Osteocyte (in vitro differentiated cells): ENCODE measurements at regions not wholly inside any gene's neighbourhood (a gene's known extent, or its start where the extent isn't known, plus 50 kb on each side); places are given as distances from the start of the nearest gene placed in this dataset.

Experiments used
- DNase-seq: peaks from one replicate; pipeline ENCODE4 v3.0.0; 2021; ENCODE audit warnings: mixed read lengths; ENCODE audit not compliant: unreplicated experiment; ENCODE audit errors: extremely low spot score
- H3K27ac Mint-ChIP-seq: one replicate; pipeline ENCODE4 v1.8.0; 2021; ENCODE audit warnings: mild to moderate bottlenecking, mixed read lengths; ENCODE audit not compliant: unreplicated experiment
- H3K27me3 Mint-ChIP-seq: one replicate; pipeline ENCODE4 v1.8.0; 2021; ENCODE audit warnings: mixed read lengths; ENCODE audit not compliant: unreplicated experiment
- H3K36me3 Mint-ChIP-seq: one replicate; pipeline ENCODE4 v1.8.0; 2021; ENCODE audit warnings: mixed read lengths; ENCODE audit not compliant: unreplicated experiment
- H3K4me1 Mint-ChIP-seq: one replicate; pipeline ENCODE4 v1.8.0; 2021; ENCODE audit warnings: mixed read lengths; ENCODE audit not compliant: unreplicated experiment
- H3K4me3 Mint-ChIP-seq: one replicate; pipeline ENCODE4 v1.8.0; 2021; ENCODE audit warnings: mild to moderate bottlenecking, moderate library complexity, mixed read lengths; ENCODE audit not compliant: unreplicated experiment
- H3K9me3 Mint-ChIP-seq: one replicate; pipeline ENCODE4 v1.8.0; 2021; ENCODE audit warnings: mixed read lengths; ENCODE audit not compliant: unreplicated experiment
- TF ChIP-seq, protein P1 (sequence below): fragments of 200-600 bp; sonication (generic); IDR thresholded peaks from 2 replicates; pipeline ENCODE4 v1.5.0; 2021; ENCODE audit warnings: antibody characterized with exemption, mild to moderate bottlenecking, moderate library complexity

- H3K36me3 Mint-ChIP-seq = no peaks in the 10 kb centered on the region
- no peak for DNase-seq
- H3K4me1 Mint-ChIP-seq = peaks cover 2% of the 10 kb centered on the region
- TF ChIP-seq, protein P1, sequence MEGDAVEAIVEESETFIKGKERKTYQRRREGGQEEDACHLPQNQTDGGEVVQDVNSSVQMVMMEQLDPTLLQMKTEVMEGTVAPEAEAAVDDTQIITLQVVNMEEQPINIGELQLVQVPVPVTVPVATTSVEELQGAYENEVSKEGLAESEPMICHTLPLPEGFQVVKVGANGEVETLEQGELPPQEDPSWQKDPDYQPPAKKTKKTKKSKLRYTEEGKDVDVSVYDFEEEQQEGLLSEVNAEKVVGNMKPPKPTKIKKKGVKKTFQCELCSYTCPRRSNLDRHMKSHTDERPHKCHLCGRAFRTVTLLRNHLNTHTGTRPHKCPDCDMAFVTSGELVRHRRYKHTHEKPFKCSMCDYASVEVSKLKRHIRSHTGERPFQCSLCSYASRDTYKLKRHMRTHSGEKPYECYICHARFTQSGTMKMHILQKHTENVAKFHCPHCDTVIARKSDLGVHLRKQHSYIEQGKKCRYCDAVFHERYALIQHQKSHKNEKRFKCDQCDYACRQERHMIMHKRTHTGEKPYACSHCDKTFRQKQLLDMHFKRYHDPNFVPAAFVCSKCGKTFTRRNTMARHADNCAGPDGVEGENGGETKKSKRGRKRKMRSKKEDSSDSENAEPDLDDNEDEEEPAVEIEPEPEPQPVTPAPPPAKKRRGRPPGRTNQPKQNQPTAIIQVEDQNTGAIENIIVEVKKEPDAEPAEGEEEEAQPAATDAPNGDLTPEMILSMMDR = no peak
- no peaks in the 10 kb centered on the region for H3K9me3 Mint-ChIP-seq
- no peak overlapping the region for H3K4me3 Mint-ChIP-seq
- no peaks in the 10 kb centered on the region for H3K27me3 Mint-ChIP-seq
- no peak overlapping the region for H3K27ac Mint-ChIP-seq
Observed at GRCh38 chr2:47256416-47257087, 80.2 kb upstream of the CALM2 start.

- H3K27me3 Mint-ChIP-seq = no peaks in the 10 kb centered on the region
- no peaks in the 10 kb centered on the region for H3K36me3 Mint-ChIP-seq
- peaks cover 2% of the 10 kb centered on the region for H3K4me1 Mint-ChIP-seq
- H3K9me3 Mint-ChIP-seq = no peaks in the 10 kb centered on the region
- TF ChIP-seq, protein P1 = no peak
- no peak overlapping the region for H3K27ac Mint-ChIP-seq
- DNase-seq = no peak
- H3K4me3 Mint-ChIP-seq = no peak overlapping the region
Observed at GRCh38 chr2:47255794-47256193, 79.5 kb upstream of the CALM2 start.

- Mint-ChIP-seq H3K9me3 (no peaks in the 10 kb centered on the region), H3K27me3 (no peaks in the 10 kb centered on the region), H3K27ac (no peak overlapping the region), H3K4me3 (no peak overlapping the region), H3K4me1 (peaks cover 14% of the 10 kb centered on the region), H3K36me3 (no peaks in the 10 kb centered on the region)
- DNase-seq = no peak
- TF ChIP-seq, protein P1 = no peak
Observed at GRCh38 chr2:47254464-47254863, 78.2 kb upstream of the CALM2 start.

DNA sequence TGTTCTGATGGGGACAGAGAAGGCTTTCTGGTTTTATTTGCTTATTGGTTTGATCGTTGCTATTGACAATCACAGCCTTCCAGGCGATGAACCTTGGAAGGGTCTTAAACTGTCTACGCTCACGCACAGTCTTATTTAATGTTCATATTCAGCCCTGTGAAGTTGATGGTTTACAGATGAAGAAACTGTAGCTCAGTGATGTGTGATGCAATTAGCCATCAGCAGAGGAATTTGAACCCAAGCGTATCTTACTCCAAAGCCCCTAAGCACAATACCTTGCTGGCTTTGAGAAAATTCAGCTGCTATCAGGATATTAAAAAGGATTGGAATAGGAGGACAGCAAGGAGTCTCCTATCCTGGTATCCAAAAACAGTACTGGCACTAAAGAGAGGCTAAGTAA, 77.1 kb upstream of the CALM2 start:
- no peaks in the 10 kb centered on the region for H3K9me3 Mint-ChIP-seq
- H3K36me3 Mint-ChIP-seq = no peaks in the 10 kb centered on the region
- TF ChIP-seq, protein P1 = no peak
- no peak overlapping the region for H3K4me3 Mint-ChIP-seq
- no peaks in the 10 kb centered on the region for H3K27me3 Mint-ChIP-seq
- peaks cover 21% of the 10 kb centered on the region for H3K4me1 Mint-ChIP-seq
- no peak overlapping the region for H3K27ac Mint-ChIP-seq
- no peak for DNase-seq

DNA sequence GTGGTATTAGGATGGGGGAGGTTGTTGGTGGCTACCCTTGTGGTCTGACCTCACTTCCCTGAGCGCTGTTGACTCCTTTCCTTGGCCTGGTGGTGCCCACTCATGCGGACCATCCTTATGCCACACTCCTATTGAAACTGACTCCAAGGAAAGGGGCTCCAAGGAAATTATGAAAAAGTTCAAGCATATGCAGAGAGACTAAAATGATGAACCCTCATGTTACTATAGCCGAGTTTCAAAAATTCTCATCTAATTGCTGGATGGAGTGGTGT, 75.0 kb upstream of the CALM2 start:
- Mint-ChIP-seq H3K27me3 (no peaks in the 10 kb centered on the region), H3K9me3 (no peaks in the 10 kb centered on the region), H3K4me3 (no peak overlapping the region), H3K36me3 (no peaks in the 10 kb centered on the region), H3K27ac (no peak overlapping the region), H3K4me1 (peaks cover 19% of the 10 kb centered on the region)
- no peak for DNase-seq
- TF ChIP-seq, protein P1 = no peak
